ENCODE measurements at regions not wholly inside any gene's neighbourhood (a gene's known extent, or its start where the extent isn't known, plus 50 kb on each side); places are given as distances from the start of the nearest gene placed in this dataset.

GRCh38 chr1:238833919-238834318 lies 552.4 kb upstream of the CHRM3 start:
- no peaks in the 10 kb centered on the region for H3K36me3 Mint-ChIP-seq (ENCODE audit: insufficient read depth)
- no peaks in the 10 kb centered on the region for H3K4me1 Mint-ChIP-seq (ENCODE audit: low read depth)
- H3K4me3 Mint-ChIP-seq (ENCODE audit: low read depth), result no peak overlapping the region
- no peak overlapping the region for H3K27ac Mint-ChIP-seq
- peaks cover 25% of the 10 kb centered on the region for H3K9me3 Mint-ChIP-seq (ENCODE audit: low read depth)
- no peak for TF ChIP-seq CTCF (IDR thresholded peaks at IDR 0.05; ENCODE audit: unreplicated experiment)
- DNase-seq (ENCODE audit: low spot score, unreplicated experiment), result no peak
- no peaks in the 10 kb centered on the region for H3K27me3 Mint-ChIP-seq

DNA sequence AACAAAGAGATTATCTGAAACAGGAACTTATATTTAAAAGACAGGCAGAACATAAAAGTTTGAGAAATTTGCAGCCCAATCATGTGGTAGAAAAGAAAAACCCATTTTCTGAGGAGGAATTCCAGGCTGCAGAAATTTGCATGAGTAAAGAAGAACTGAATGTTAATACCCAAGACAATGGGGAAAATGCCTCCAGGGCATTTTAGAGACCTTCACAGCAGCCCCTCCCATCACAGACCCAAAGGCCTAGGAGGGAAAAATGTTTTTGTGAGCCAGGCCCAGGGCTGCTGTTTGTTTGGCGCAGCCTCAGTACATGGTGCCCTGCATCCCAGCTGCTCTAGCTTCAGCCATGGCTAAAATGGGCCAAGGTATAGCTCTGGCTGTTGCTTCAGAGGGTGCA lies 554.3 kb upstream of the CHRM3 start:
- Mint-ChIP-seq H3K27ac (no peak overlapping the region), H3K4me1 (ENCODE audit: low read depth) (no peaks in the 10 kb centered on the region), H3K27me3 (no peaks in the 10 kb centered on the region), H3K9me3 (ENCODE audit: low read depth) (peaks cover 25% of the 10 kb centered on the region), H3K36me3 (ENCODE audit: insufficient read depth) (no peaks in the 10 kb centered on the region), H3K4me3 (ENCODE audit: low read depth) (no peak overlapping the region)
- no peak for TF ChIP-seq CTCF (IDR thresholded peaks at IDR 0.05; ENCODE audit: unreplicated experiment)
- no peak for DNase-seq (ENCODE audit: low spot score, unreplicated experiment)

- H3K4me1 Mint-ChIP-seq (ENCODE audit: low read depth), result no peaks in the 10 kb centered on the region
- H3K27me3 Mint-ChIP-seq, result no peaks in the 10 kb centered on the region
- peaks cover 25% of the 10 kb centered on the region for H3K9me3 Mint-ChIP-seq (ENCODE audit: low read depth)
- H3K4me3 Mint-ChIP-seq (ENCODE audit: low read depth), result no peak overlapping the region
- DNase-seq (ENCODE audit: low spot score, unreplicated experiment), result no peak
- no peak for TF ChIP-seq CTCF (IDR thresholded peaks at IDR 0.05; ENCODE audit: unreplicated experiment)
- H3K27ac Mint-ChIP-seq, result no peak overlapping the region
- no peaks in the 10 kb centered on the region for H3K36me3 Mint-ChIP-seq (ENCODE audit: insufficient read depth)
Measured at GRCh38 chr1:238830036-238830611, 556.2 kb upstream of the CHRM3 start.

DNA sequence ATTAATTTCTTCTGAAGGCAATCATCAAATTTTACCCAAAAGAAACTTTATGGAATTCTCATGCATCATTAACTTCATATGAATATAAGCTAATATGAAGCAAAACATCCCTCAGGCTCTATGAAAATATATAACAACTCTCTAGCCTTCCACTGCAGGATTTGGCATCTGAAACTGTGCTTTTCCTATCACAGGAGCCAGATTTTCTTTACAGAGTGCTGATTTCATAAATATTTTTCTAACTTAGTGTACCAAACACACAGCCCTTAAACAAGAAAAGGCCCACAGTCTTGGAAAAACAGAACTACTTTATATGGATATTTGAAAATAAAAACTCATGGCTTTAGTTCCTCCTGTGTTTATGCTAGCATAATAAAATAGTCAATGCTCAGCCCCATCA lies 559.5 kb upstream of the CHRM3 start:
- Mint-ChIP-seq H3K36me3 (ENCODE audit: insufficient read depth) (no peaks in the 10 kb centered on the region), H3K27me3 (no peaks in the 10 kb centered on the region), H3K9me3 (ENCODE audit: low read depth) (peaks cover 28% of the 10 kb centered on the region), H3K27ac (no peak overlapping the region), H3K4me3 (ENCODE audit: low read depth) (no peak overlapping the region), H3K4me1 (ENCODE audit: low read depth) (no peaks in the 10 kb centered on the region)
- TF ChIP-seq CTCF (IDR thresholded peaks at IDR 0.05; ENCODE audit: unreplicated experiment), result no peak
- DNase-seq (ENCODE audit: low spot score, unreplicated experiment), result no peak

DNA sequence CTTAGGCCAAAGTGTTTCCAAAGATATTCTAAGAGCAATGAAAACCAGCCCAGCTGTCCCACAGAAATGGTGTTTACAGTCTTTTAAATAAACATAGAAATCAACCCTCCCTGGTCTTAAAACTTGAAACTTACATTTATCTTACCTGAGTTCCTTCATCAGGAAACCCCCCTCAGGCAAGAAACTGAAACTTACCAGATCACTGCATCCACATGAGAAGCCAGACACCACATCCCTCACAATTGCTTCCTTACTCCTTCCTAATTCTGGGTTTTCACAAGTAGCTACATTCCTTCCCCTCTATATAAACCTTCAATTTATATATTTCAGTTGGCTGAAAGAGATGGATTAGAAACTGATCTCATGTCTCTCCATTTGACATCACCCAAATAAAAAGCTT lies 563.0 kb upstream of the CHRM3 start:
- no peaks in the 10 kb centered on the region for H3K27me3 Mint-ChIP-seq
- DNase-seq (ENCODE audit: low spot score, unreplicated experiment), result no peak
- no peaks in the 10 kb centered on the region for H3K4me1 Mint-ChIP-seq (ENCODE audit: low read depth)
- no peak for TF ChIP-seq CTCF (IDR thresholded peaks at IDR 0.05; ENCODE audit: unreplicated experiment)
- peaks cover 9% of the 10 kb centered on the region for H3K9me3 Mint-ChIP-seq (ENCODE audit: low read depth)
- no peak overlapping the region for H3K27ac Mint-ChIP-seq
- no peaks in the 10 kb centered on the region for H3K36me3 Mint-ChIP-seq (ENCODE audit: insufficient read depth)
- H3K4me3 Mint-ChIP-seq (ENCODE audit: low read depth), result no peak overlapping the region

Measured in progenitor cell of endocrine pancreas (in vitro differentiated cells).